GM18520 (cell line): ENCODE measurements at regions not wholly inside any gene's neighbourhood (a gene's known extent, or its start where the extent isn't known, plus 50 kb on each side); places are given as distances from the start of the nearest gene placed in this dataset.

Experiments used
- ATAC-seq: cut with Tn5 transposase; IDR thresholded peaks from one replicate; pipeline ENCODE4 v1.9.1; 2021; ENCODE audit not compliant: unreplicated experiment

GRCh38 chr14:98731286-98731685, 540.7 kb downstream of the BCL11B start:
- no peak for ATAC-seq

- no peak for ATAC-seq
Observed at GRCh38 chr14:98731701-98732100, 540.3 kb downstream of the BCL11B start.

- no peak for ATAC-seq
Observed at GRCh38 chr14:98733536-98733935, 538.5 kb downstream of the BCL11B start.

- ATAC-seq: no peak
Observed at GRCh38 chr14:98736701-98737338, 535.2 kb downstream of the BCL11B start.

- ATAC-seq: no peak
Observed at GRCh38 chr14:98741523-98741922, 530.5 kb downstream of the BCL11B start.

- ATAC-seq: no peak
Observed at GRCh38 chr14:98742001-98742400, 530.0 kb downstream of the BCL11B start.

GRCh38 chr14:98743536-98743935, 528.5 kb downstream of the BCL11B start:
- no peak for ATAC-seq

GRCh38 chr14:98748966-98749365, 523.0 kb downstream of the BCL11B start:
- no peak for ATAC-seq

- no peak for ATAC-seq
Observed at GRCh38 chr14:98751110-98751509, 520.9 kb downstream of the BCL11B start.

- no peak for ATAC-seq
Observed at GRCh38 chr14:98752660-98753059, 519.3 kb downstream of the BCL11B start.

- no peak for ATAC-seq
Observed at GRCh38 chr14:98754343-98755020, 517.5 kb downstream of the BCL11B start.

- no peak for ATAC-seq
Observed at GRCh38 chr14:98756749-98757148, 515.2 kb downstream of the BCL11B start.

- no peak for ATAC-seq
Observed at GRCh38 chr14:98758440-98758839, 513.6 kb downstream of the BCL11B start.

- ATAC-seq: no peak
Observed at GRCh38 chr14:98761993-98762392, 510.0 kb downstream of the BCL11B start.

GRCh38 chr14:98766818-98767217, 505.2 kb downstream of the BCL11B start:
- ATAC-seq: no peak

- ATAC-seq: no peak
Observed at GRCh38 chr14:98769326-98769725, 502.7 kb downstream of the BCL11B start.

GRCh38 chr14:98770151-98770550, 501.8 kb downstream of the BCL11B start:
- ATAC-seq: no peak

- ATAC-seq: no peak
Observed at GRCh38 chr14:98773814-98774213, 498.2 kb downstream of the BCL11B start.

GRCh38 chr14:98775892-98776291, 496.1 kb downstream of the BCL11B start:
- ATAC-seq: no peak

GRCh38 chr14:98782062-98782461, 489.9 kb downstream of the BCL11B start:
- ATAC-seq: no peak

GRCh38 chr14:98785578-98785977, 486.4 kb downstream of the BCL11B start:
- ATAC-seq: no peak

GRCh38 chr14:98786456-98786855, 485.5 kb downstream of the BCL11B start:
- ATAC-seq: no peak

- no peak for ATAC-seq
Observed at GRCh38 chr14:98791661-98792060, 480.3 kb downstream of the BCL11B start.
